Neuronal stem cell (in vitro differentiated cells): ENCODE measurements at regions not wholly inside any gene's neighbourhood (a gene's known extent, or its start where the extent isn't known, plus 50 kb on each side); places are given as distances from the start of the nearest gene placed in this dataset.

Source experiments
- DNase-seq: peaks from one replicate; pipeline ENCODE4 v3.0.0-alpha.2; 2013; ENCODE audit warnings: low spot score
- H2AFZ ChIP-seq: one replicate; pipeline ENCODE4 v1.6.1; 2013; ENCODE audit warnings: mild to moderate bottlenecking, low read length, inconsistent platforms
- H2AK5ac ChIP-seq: 2 replicates; pipeline ENCODE4 v1.6.1; 2013; ENCODE audit warnings: low read depth, mild to moderate bottlenecking, inconsistent platforms, low read length, moderate library complexity, mixed read lengths
- H2BK120ac ChIP-seq: 2 replicates; pipeline ENCODE4 v1.6.1; 2013; ENCODE audit warnings: low read depth, mild to moderate bottlenecking, inconsistent platforms, low read length, moderate library complexity, mixed read lengths
- H2BK12ac ChIP-seq: one replicate; pipeline ENCODE4 v1.6.1; 2013; ENCODE audit warnings: low read length, inconsistent platforms
- H2BK15ac ChIP-seq: 2 replicates; pipeline ENCODE4 v1.6.1; 2013; ENCODE audit warnings: mild to moderate bottlenecking, low read length, inconsistent platforms, mixed read lengths
- H2BK5ac ChIP-seq: one replicate; pipeline ENCODE4 v1.6.1; 2013; ENCODE audit warnings: inconsistent platforms, mild to moderate bottlenecking, low read length, moderate library complexity
- H3K14ac ChIP-seq: one replicate; pipeline ENCODE4 v1.6.1; 2013; ENCODE audit warnings: low read length, inconsistent platforms
- H3K18ac ChIP-seq: 2 replicates; pipeline ENCODE4 v1.6.1; 2013; ENCODE audit warnings: low read length, inconsistent platforms
- H3K23ac ChIP-seq: 2 replicates; pipeline ENCODE4 v1.6.1; 2013; ENCODE audit warnings: low read depth, mild to moderate bottlenecking, mixed read lengths, low read length, inconsistent platforms; ENCODE audit not compliant: poor library complexity
- H3K27ac ChIP-seq: replicated peaks from 3 replicates; pipeline ENCODE4 v1.5.1; 2013; ENCODE audit warnings: low read length, inconsistent platforms
- H3K27me3 ChIP-seq, 3 experiments: 2 replicates each; pipeline ENCODE4 v1.6.1; 2013; ENCODE audit warnings: low read length in 3 of 3, mild to moderate bottlenecking in 2 of 3, inconsistent platforms in 1 of 3, low read depth in 1 of 3, mixed read lengths in 1 of 3, moderate library complexity in 1 of 3; ENCODE audit not compliant: control insufficient read depth in 3 of 3, insufficient read depth in 3 of 3
- H3K36me3 ChIP-seq, 2 donors: replicated peaks in 1 of 2; 2 replicates each; pipeline ENCODE4 v1.6.1; 2013; ENCODE audit warnings: low read length in 2 of 2; ENCODE audit not compliant: control insufficient read depth in 2 of 2, insufficient read depth in 2 of 2
- H3K4ac ChIP-seq: 2 replicates; pipeline ENCODE4 v1.6.1; 2013; ENCODE audit warnings: inconsistent platforms, mild to moderate bottlenecking, low read length, moderate library complexity
- H3K4me1 ChIP-seq, 2 donors: 1 replicate in 1 of 2; 2 replicates in 1 of 2; pipeline ENCODE4 v1.6.1; 2013; ENCODE audit warnings: low read length in 2 of 2, low read depth in 1 of 2; ENCODE audit not compliant: control insufficient read depth in 2 of 2, insufficient read depth in 1 of 2
- H3K4me2 ChIP-seq: one replicate; pipeline ENCODE4 v1.6.1; 2013; ENCODE audit warnings: mild to moderate bottlenecking, low read length, inconsistent platforms; ENCODE audit not compliant: insufficient read depth, poor library complexity, severe bottlenecking
- H3K4me3 ChIP-seq, 2 donors: 2 replicates each; pipeline ENCODE4 v1.5.1; 2013; ENCODE audit warnings: low read length in 2 of 2, mild to moderate bottlenecking in 2 of 2, inconsistent platforms in 1 of 2, moderate library complexity in 1 of 2
- H3K79me1 ChIP-seq: one replicate; pipeline ENCODE4 v1.6.1; 2013; ENCODE audit warnings: low read depth, mild to moderate bottlenecking, inconsistent platforms, low read length, moderate library complexity
- H3K9ac ChIP-seq: one replicate; pipeline ENCODE4 v1.6.1; 2013; ENCODE audit warnings: mild to moderate bottlenecking, low read depth, low read length, inconsistent platforms; ENCODE audit not compliant: poor library complexity
- H3K9me3 ChIP-seq, 2 donors: replicated peaks in 1 of 2; 2 replicates each; pipeline versions ENCODE3 to v1.6.1; 2013; ENCODE audit warnings: low read length in 2 of 2, mild to moderate bottlenecking in 2 of 2, inconsistent platforms in 1 of 2, low read depth in 1 of 2, mixed read lengths in 1 of 2, moderate library complexity in 1 of 2; ENCODE audit not compliant: control insufficient read depth in 2 of 2, insufficient read depth in 1 of 2
- H4K8ac ChIP-seq: one replicate; pipeline ENCODE4 v1.6.1; 2013; ENCODE audit warnings: low read depth, mild to moderate bottlenecking, inconsistent platforms, low read length, moderate library complexity
- H4K91ac ChIP-seq: one replicate; pipeline ENCODE4 v1.6.1; 2013; ENCODE audit warnings: low read length, low read depth, mild to moderate bottlenecking, inconsistent platforms; ENCODE audit not compliant: poor library complexity
- WGBS, 2 donors: extraction: QIAGEN DNeasy Blood & Tissue Kit; methylation state at CpG; one replicate each; pipeline ENCODE4 v1.1.7; 2013; ENCODE audit warnings: missing lambda C conversion rate in 2 of 2, mixed read lengths in 1 of 2; ENCODE audit not compliant: insufficient read length in 2 of 2, insufficient replicate concordance in 1 of 2; ENCODE audit errors: extremely low coverage in 2 of 2; 5-methylcytosine and 5-hydroxymethylcytosine counted together

DNA sequence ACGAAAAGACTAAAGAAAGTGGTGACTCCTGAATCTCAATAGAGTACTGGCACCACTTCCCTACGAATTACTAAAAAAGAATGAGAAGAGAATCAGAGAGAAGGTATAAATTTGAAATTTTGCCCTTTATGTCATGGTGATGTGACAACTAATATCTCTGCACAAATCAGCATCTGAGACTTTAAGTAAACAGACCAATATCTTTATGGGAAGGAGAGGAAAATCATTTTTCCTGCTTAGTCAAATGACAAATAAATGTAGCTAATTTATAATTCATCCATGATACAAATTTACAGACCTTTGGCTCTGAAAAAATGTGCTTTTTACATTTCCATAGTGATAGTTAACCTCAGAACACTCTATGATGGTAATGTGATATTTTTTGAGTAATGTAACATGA, 424.8 kb upstream of the EPHA5 start:
- no CpG with 5 or more reads among the region's 2 CpGs for WGBS, 2 donors
- H3K14ac ChIP-seq, result no peak overlapping the region
- no peak overlapping the region for H2BK12ac ChIP-seq

GRCh38 chr4:66094070-66094469, 423.8 kb upstream of the EPHA5 start:
- Histone ChIP-seq H2BK15ac (no peak overlapping the region), H3K9ac (no peak overlapping the region)
- WGBS, 2 donors, result no CpG with 5 or more reads among the region's 15 CpGs

More for the DNA sequence above, 424.8 kb upstream of the EPHA5 start:
- H2BK15ac ChIP-seq, result no peak overlapping the region
- no peak overlapping the region for H4K91ac ChIP-seq
- H3K79me1 ChIP-seq, result no peaks in the 10 kb centered on the region
- H2BK5ac ChIP-seq, result no peak overlapping the region
- no peak overlapping the region for H3K27ac ChIP-seq
- H3K4me3 ChIP-seq, result no peak overlapping the region
- DNase-seq, result no peak
- no peak overlapping the region for H3K9ac ChIP-seq
- H3K36me3 ChIP-seq, result no peaks in the 10 kb centered on the region
- H3K9me3 ChIP-seq, result no peaks in the 10 kb centered on the region
- no peak overlapping the region for H3K18ac ChIP-seq
- no peaks in the 10 kb centered on the region for H3K27me3 ChIP-seq
- no peak overlapping the region for H3K4me2 ChIP-seq
- H3K4me1 ChIP-seq, result no peaks in the 10 kb centered on the region
- H2AFZ ChIP-seq, result no peak overlapping the region
- H3K4ac ChIP-seq, result no peak overlapping the region
- H4K8ac ChIP-seq, result no peak overlapping the region
- no peak overlapping the region for H3K23ac ChIP-seq
- no peak overlapping the region for H2AK5ac ChIP-seq
- H2BK120ac ChIP-seq, result no peak overlapping the region

DNA sequence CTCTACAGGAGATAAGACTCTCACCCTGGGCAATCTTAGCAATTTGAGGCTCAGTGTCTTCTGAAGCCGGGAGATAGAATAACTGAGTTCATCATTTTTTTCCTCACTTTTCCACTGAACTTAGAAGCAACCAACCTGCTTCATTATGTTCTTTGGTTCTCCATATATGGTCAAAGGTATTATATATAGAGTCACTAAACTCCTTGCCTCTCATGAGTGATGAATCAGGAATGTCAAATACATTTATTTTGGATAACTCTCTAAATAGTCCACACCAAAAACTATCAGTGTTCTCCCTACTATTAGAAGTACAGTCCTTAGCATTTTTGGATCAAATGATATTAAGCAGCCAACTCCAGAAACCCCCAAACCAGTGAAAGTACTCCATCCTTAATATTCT, 421.5 kb upstream of the EPHA5 start:
- Histone ChIP-seq H3K27me3 (no peaks in the 10 kb centered on the region), H3K23ac (no peak overlapping the region), H2BK120ac (no peak overlapping the region), H3K4me1 (no peaks in the 10 kb centered on the region), H3K36me3 (no peaks in the 10 kb centered on the region), H3K4ac (no peak overlapping the region), H3K9ac (no peak overlapping the region), H3K9me3 (no peaks in the 10 kb centered on the region), H3K79me1 (no peaks in the 10 kb centered on the region), H3K4me2 (no peak overlapping the region), H4K91ac (no peak overlapping the region), H4K8ac (no peak overlapping the region), H3K14ac (no peak overlapping the region), H3K27ac (no peak overlapping the region), H2AFZ (no peak overlapping the region), H2BK5ac (no peak overlapping the region), H3K4me3 (no peak overlapping the region), H2BK12ac (no peak overlapping the region), H2BK15ac (no peak overlapping the region), H2AK5ac (no peak overlapping the region), H3K18ac (no peak overlapping the region)
- WGBS, 2 donors, result no CpG with 5 or more reads among the region's 1 CpG
- no peak for DNase-seq

More at GRCh38 chr4:66094070-66094469, 423.8 kb upstream of the EPHA5 start:
- H3K36me3 ChIP-seq, result no peaks in the 10 kb centered on the region
- H3K4me1 ChIP-seq, result no peaks in the 10 kb centered on the region
- H3K4me2 ChIP-seq, result no peak overlapping the region
- H2AK5ac ChIP-seq, result no peak overlapping the region
- H3K79me1 ChIP-seq, result no peaks in the 10 kb centered on the region
- H3K14ac ChIP-seq, result no peak overlapping the region
- H3K4me3 ChIP-seq, result no peak overlapping the region
- no peak overlapping the region for H2AFZ ChIP-seq
- no peaks in the 10 kb centered on the region for H3K27me3 ChIP-seq
- no peak overlapping the region for H3K27ac ChIP-seq
- no peak for DNase-seq
- no peak overlapping the region for H2BK120ac ChIP-seq
- no peak overlapping the region for H3K18ac ChIP-seq
- no peak overlapping the region for H4K8ac ChIP-seq
- no peak overlapping the region for H2BK12ac ChIP-seq
- no peak overlapping the region for H2BK5ac ChIP-seq
- H3K9me3 ChIP-seq, result no peaks in the 10 kb centered on the region
- H4K91ac ChIP-seq, result no peak overlapping the region
- no peak overlapping the region for H3K4ac ChIP-seq
- no peak overlapping the region for H3K23ac ChIP-seq

GRCh38 chr4:66073961-66074360, 403.7 kb upstream of the EPHA5 start:
- Histone ChIP-seq H2BK12ac (no peak overlapping the region), H2AFZ (no peak overlapping the region), H3K4me1 (no peaks in the 10 kb centered on the region), H3K27me3 (no peaks in the 10 kb centered on the region), H3K9ac (no peak overlapping the region), H2AK5ac (no peak overlapping the region), H4K91ac (no peak overlapping the region), H2BK15ac (no peak overlapping the region), H3K18ac (no peak overlapping the region), H3K23ac (no peak overlapping the region), H3K4ac (no peak overlapping the region), H2BK120ac (no peak overlapping the region), H3K27ac (no peak overlapping the region), H3K4me2 (no peak overlapping the region), H3K9me3 (no peaks in the 10 kb centered on the region), H3K4me3 (no peak overlapping the region), H3K79me1 (no peaks in the 10 kb centered on the region), H4K8ac (no peak overlapping the region), H3K14ac (no peak overlapping the region), H2BK5ac (no peak overlapping the region), H3K36me3 (no peaks in the 10 kb centered on the region)
- no peak for DNase-seq
- no CpG with 5 or more reads among the region's 2 CpGs for WGBS, 2 donors
